SK-N-SH (cell line): ENCODE measurements at regions not wholly inside any gene's neighbourhood (a gene's known extent, or its start where the extent isn't known, plus 50 kb on each side); places are given as distances from the start of the nearest gene placed in this dataset.

ENCODE experiments used
- CTCF ChIA-PET: fragments of 300-600, 350-600 bp; formaldehyde crosslinking; extraction: SDS; loops from one replicate; lab custom pipeline; 2021; lab: Yijun Ruan, JAX
- POLR2A ChIA-PET: fragments of 350-600 bp; sonication (Branson Sonifier 250); formaldehyde crosslinking; extraction: SDS; loops from one replicate; lab custom pipeline; 2020; ENCODE audit warnings: antibody characterized with exemption, inconsistent platforms; lab: Yijun Ruan, JAX
- DNase-seq: peaks from one replicate; pipeline ENCODE4 v3.0.0; 2012
- H2AFZ ChIP-seq: fragments of 200-600 bp; sonication (generic); 2 replicates; pipeline ENCODE4 v1.8.1; 2016; ENCODE audit warnings: antibody characterized with exemption, mild to moderate bottlenecking, low read depth
- H3F3A ChIP-seq: fragments of 200-600 bp; sonication (generic); replicated peaks from 2 replicates; pipeline ENCODE3; 2016; ENCODE audit warnings: antibody characterized with exemption, mild to moderate bottlenecking; ENCODE audit not compliant: insufficient read depth
- H3K27ac ChIP-seq, 2 experiments: fragments of 200-500 bp in 1 of 2; fragments of 200-600 bp in 1 of 2; sonication (Bioruptor generic) in 1 of 2; sonication (generic), shearing (Covaris generic) in 1 of 2; 2 replicates each; pipeline versions ENCODE4 v1.5.1 to v1.6.1; 2014 to 2016; ENCODE audit warnings: low read depth in 2 of 2, inconsistent platforms in 1 of 2, low read length in 1 of 2, mild to moderate bottlenecking in 1 of 2, mixed read lengths in 1 of 2
- H3K27me3 ChIP-seq: fragments of 200-600 bp; sonication (generic), shearing (Covaris generic); 2 replicates; pipeline ENCODE4 v1.6.1; 2016; ENCODE audit warnings: mixed run types; ENCODE audit not compliant: insufficient read depth
- H3K36me3 ChIP-seq, 2 experiments: fragments of 200-500 bp in 1 of 2; fragments of 200-600 bp in 1 of 2; sonication (Bioruptor generic) in 1 of 2; sonication (generic) in 1 of 2; replicated peaks in 1 of 2; 2 replicates each; pipeline versions ENCODE3 to v1.5.1; 2014 to 2016; ENCODE audit warnings: low read length in 1 of 2, mild to moderate bottlenecking in 1 of 2; ENCODE audit not compliant: insufficient read depth in 2 of 2, control insufficient read depth in 1 of 2
- H3K4me1 ChIP-seq, 2 experiments: fragments of 200-500 bp in 1 of 2; fragments of 200-600 bp in 1 of 2; sonication (Bioruptor generic) in 1 of 2; sonication (generic), shearing (Covaris generic) in 1 of 2; 2 replicates each; pipeline versions ENCODE4 v1.5.1 to v1.6.1; 2014 to 2016; ENCODE audit warnings: low read depth in 1 of 2, low read length in 1 of 2, mixed run types in 1 of 2; ENCODE audit not compliant: insufficient read depth in 2 of 2, control insufficient read depth in 1 of 2
- H3K4me2 ChIP-seq: fragments of 200-600 bp; sonication (generic), shearing (Covaris generic); 2 replicates; pipeline ENCODE4 v1.6.1; 2017; ENCODE audit warnings: mixed run types
- H3K4me3 ChIP-seq, 2 experiments: fragments of 200-500 bp in 1 of 2; fragments of 200-600 bp in 1 of 2; sonication (Bioruptor generic) in 1 of 2; sonication (generic), shearing (Covaris generic) in 1 of 2; 2 replicates each; pipeline versions ENCODE4 v1.5.1 to v1.8.1; 2014 to 2016; ENCODE audit warnings: low read depth in 2 of 2, inconsistent platforms in 1 of 2, low read length in 1 of 2, mild to moderate bottlenecking in 1 of 2, mixed read lengths in 1 of 2, moderate library complexity in 1 of 2
- H3K79me2 ChIP-seq: fragments of 200-600 bp; sonication (generic); 2 replicates; pipeline ENCODE4 v1.8.1; 2017; ENCODE audit warnings: mild to moderate bottlenecking; ENCODE audit not compliant: insufficient read depth
- H3K9ac ChIP-seq: fragments of 200-600 bp; sonication (generic); 2 replicates; pipeline ENCODE4 v1.6.1; 2017; ENCODE audit warnings: mixed run types
- H3K9me2 ChIP-seq: fragments of 200-600 bp; sonication (generic); 2 replicates; pipeline ENCODE4 v1.6.1; 2017; ENCODE audit warnings: mixed run types
- H3K9me3 ChIP-seq: fragments of 200-600 bp; sonication (generic); 2 replicates; pipeline ENCODE4 v1.6.1; 2017; ENCODE audit warnings: mixed run types, mild to moderate bottlenecking, moderate library complexity
- H4K20me1 ChIP-seq: fragments of 200-600 bp; sonication (generic); 2 replicates; pipeline ENCODE4 v1.6.1; 2017; ENCODE audit warnings: mild to moderate bottlenecking, mixed run types; ENCODE audit not compliant: insufficient read depth
- CHD2 ChIP-seq: fragments of 150-350 bp; IDR thresholded peaks from 2 replicates; pipeline ENCODE4 v1.6.1; 2018; ENCODE audit warnings: low read length; ENCODE audit not compliant: partially characterized antibody
- ELF1 ChIP-seq: IDR thresholded peaks from 2 replicates; pipeline ENCODE4 v1.4.0; 2012
- EZH2phosphoT487 ChIP-seq: fragments of 200-600 bp; sonication (generic); IDR thresholded peaks from 2 replicates; pipeline ENCODE4 v1.6.1; 2017; ENCODE audit warnings: low read depth, mixed run types, mild to moderate bottlenecking, antibody characterized with exemption, moderate library complexity, borderline replicate concordance
- FOXM1 ChIP-seq: IDR thresholded peaks from 2 replicates; pipeline ENCODE4 v1.4.0; 2012; ENCODE audit warnings: low read depth, mild to moderate bottlenecking
- GABPA ChIP-seq: IDR thresholded peaks from 2 replicates; pipeline ENCODE4 v1.4.0; 2012; ENCODE audit warnings: low read depth, mild to moderate bottlenecking
- GATA2 ChIP-seq: sonication (generic); formaldehyde crosslinking; IDR thresholded peaks from 2 replicates; pipeline ENCODE4 v1.5.0; 2020; ENCODE audit warnings: mild to moderate bottlenecking, missing genetic modification reagents
- MXI1 ChIP-seq: IDR thresholded peaks from 2 replicates; pipeline ENCODE4 v1.6.1; 2012; ENCODE audit warnings: mild to moderate bottlenecking, low read depth, low read length, improper control_type of control experiment
- POLR2AphosphoS5 ChIP-seq: IDR thresholded peaks from 2 replicates; pipeline ENCODE4 v1.6.1; 2012; ENCODE audit warnings: low read depth, low read length
- RAD21 ChIP-seq: IDR thresholded peaks from 2 replicates; pipeline ENCODE4 v1.6.1; 2012; ENCODE audit warnings: mild to moderate bottlenecking, low read length
- RCOR1 ChIP-seq: fragments of 150-350 bp; IDR thresholded peaks from 2 replicates; pipeline ENCODE4 v1.6.1; 2017; ENCODE audit warnings: antibody characterized with exemption, low read length
- RXRA ChIP-seq: IDR thresholded peaks from 2 replicates; pipeline ENCODE4 v1.4.0; 2012; ENCODE audit warnings: low read depth, mild to moderate bottlenecking, borderline replicate concordance
- SIN3A ChIP-seq: IDR thresholded peaks from 2 replicates; pipeline ENCODE4 v1.6.1; 2012; ENCODE audit warnings: low read depth, mild to moderate bottlenecking, low read length, moderate library complexity, borderline replicate concordance
- TCF12 ChIP-seq: IDR thresholded peaks from 2 replicates; pipeline ENCODE4 v1.4.0; 2012
- TEAD4 ChIP-seq: IDR thresholded peaks from 2 replicates; pipeline ENCODE4 v1.4.0; 2012; ENCODE audit warnings: mild to moderate bottlenecking, borderline replicate concordance; ENCODE audit not compliant: insufficient read depth
- YY1 ChIP-seq: IDR thresholded peaks from 2 replicates; pipeline ENCODE4 v1.4.0; 2012; ENCODE audit warnings: low read depth, mild to moderate bottlenecking
- WGBS: methylation state at CpG from one replicate; pipeline ENCODE4 v1.1.6; 2017; ENCODE audit warnings: low lambda C conversion rate; 5-methylcytosine and 5-hydroxymethylcytosine counted together
- TF ChIP-seq, protein P1 (sequence below): fragments of 200-600 bp; sonication (generic); IDR thresholded peaks from 2 replicates; pipeline ENCODE4 v1.6.1; 2017; ENCODE audit warnings: antibody characterized with exemption, mild to moderate bottlenecking, moderate library complexity

- no peak overlapping the region for H3K4me3 ChIP-seq
- POLR2A ChIA-PET, result no interaction called here
Measured at GRCh38 chr1:90351019-90351418, 356.1 kb downstream of the ZNF326 start.

DNA sequence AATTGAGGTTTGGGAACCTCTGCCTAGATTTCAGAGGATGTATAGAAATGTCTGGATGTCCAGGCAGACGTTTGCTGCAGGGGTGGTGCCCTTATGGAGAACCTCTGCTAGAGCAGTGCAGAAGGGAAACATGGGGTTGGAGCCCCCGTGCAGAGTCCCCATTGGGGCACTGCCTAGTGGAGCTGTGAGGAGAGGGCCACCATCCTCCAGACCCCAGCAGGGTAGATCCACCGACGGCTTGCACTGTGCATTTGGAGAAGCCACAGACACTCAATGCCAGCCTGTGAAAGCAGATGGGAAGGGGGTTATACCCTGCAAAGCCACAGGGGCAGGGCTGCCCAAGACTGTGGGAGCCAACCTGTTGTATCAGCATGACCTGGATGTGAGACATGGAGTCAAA is 354.6 kb downstream of the ZNF326 start:
- Histone ChIP-seq H4K20me1 (no peaks in the 10 kb centered on the region), H3K9me3 (no peaks in the 10 kb centered on the region), H3K36me3 (no peaks in the 10 kb centered on the region), H3K9me2 (no peaks in the 10 kb centered on the region), H3K27me3 (no peaks in the 10 kb centered on the region), H3K27ac (no peak overlapping the region), H3K79me2 (no peaks in the 10 kb centered on the region), H2AFZ (no peak overlapping the region), H3K4me3 (no peak overlapping the region), H3K9ac (no peak overlapping the region), H3K4me2 (no peak overlapping the region), H3F3A (no peaks in the 10 kb centered on the region), H3K4me1 (no peaks in the 10 kb centered on the region)
- ChIA-PET POLR2A (no interaction called here), CTCF (no interaction called here)
- TF ChIP-seq CHD2 (no peak), FOXM1 (no peak), GATA2 (CRISPR knock-in tag) (no peak), MXI1 (no peak), RCOR1 (no peak), EZH2phosphoT487 (no peak), TEAD4 (no peak), ELF1 (no peak), SIN3A (no peak), YY1 (no peak), RXRA (no peak), POLR2AphosphoS5 (no peak), GABPA (no peak)
- TF ChIP-seq, protein P1, sequence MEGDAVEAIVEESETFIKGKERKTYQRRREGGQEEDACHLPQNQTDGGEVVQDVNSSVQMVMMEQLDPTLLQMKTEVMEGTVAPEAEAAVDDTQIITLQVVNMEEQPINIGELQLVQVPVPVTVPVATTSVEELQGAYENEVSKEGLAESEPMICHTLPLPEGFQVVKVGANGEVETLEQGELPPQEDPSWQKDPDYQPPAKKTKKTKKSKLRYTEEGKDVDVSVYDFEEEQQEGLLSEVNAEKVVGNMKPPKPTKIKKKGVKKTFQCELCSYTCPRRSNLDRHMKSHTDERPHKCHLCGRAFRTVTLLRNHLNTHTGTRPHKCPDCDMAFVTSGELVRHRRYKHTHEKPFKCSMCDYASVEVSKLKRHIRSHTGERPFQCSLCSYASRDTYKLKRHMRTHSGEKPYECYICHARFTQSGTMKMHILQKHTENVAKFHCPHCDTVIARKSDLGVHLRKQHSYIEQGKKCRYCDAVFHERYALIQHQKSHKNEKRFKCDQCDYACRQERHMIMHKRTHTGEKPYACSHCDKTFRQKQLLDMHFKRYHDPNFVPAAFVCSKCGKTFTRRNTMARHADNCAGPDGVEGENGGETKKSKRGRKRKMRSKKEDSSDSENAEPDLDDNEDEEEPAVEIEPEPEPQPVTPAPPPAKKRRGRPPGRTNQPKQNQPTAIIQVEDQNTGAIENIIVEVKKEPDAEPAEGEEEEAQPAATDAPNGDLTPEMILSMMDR, result no peak
- no peak for DNase-seq
- WGBS, result 0% methylated on average over 4 of the region's 4 CpGs

More at GRCh38 chr1:90351019-90351418, 356.1 kb downstream of the ZNF326 start:
- CTCF ChIA-PET, result no interaction called here
- Histone ChIP-seq H3K9me2 (no peaks in the 10 kb centered on the region), H3K9me3 (no peaks in the 10 kb centered on the region), H3K4me2 (no peak overlapping the region), H3K9ac (no peak overlapping the region), H3K79me2 (no peaks in the 10 kb centered on the region), H3F3A (no peaks in the 10 kb centered on the region), H3K4me1 (no peaks in the 10 kb centered on the region), H3K27me3 (no peaks in the 10 kb centered on the region; the same call in 1 of the 2 replicates), H3K27ac (no peak overlapping the region), H3K36me3 (no peaks in the 10 kb centered on the region), H2AFZ (no peak overlapping the region), H4K20me1 (no peaks in the 10 kb centered on the region)
- WGBS, result 4% methylated on average over 2 of the region's 2 CpGs
- no peak for TF ChIP-seq YY1
- no peak for TF ChIP-seq EZH2phosphoT487
- no peak for TF ChIP-seq TEAD4
- TF ChIP-seq TCF12, result no peak
- TF ChIP-seq RCOR1, result no peak
- no peak for TF ChIP-seq POLR2AphosphoS5
- TF ChIP-seq ELF1, result no peak
- no peak for TF ChIP-seq RAD21
- no peak for DNase-seq
